GM18873 (cell line): ENCODE measurements at regions not wholly inside any gene's neighbourhood (a gene's known extent, or its start where the extent isn't known, plus 50 kb on each side); places are given as distances from the start of the nearest gene placed in this dataset.

Experiments
- ATAC-seq: cut with Tn5 transposase; IDR thresholded peaks from one replicate; pipeline ENCODE4 v1.9.1; 2021; ENCODE audit warnings: mild to moderate bottlenecking, moderate library complexity, moderate number of reproducible peaks; ENCODE audit not compliant: unreplicated experiment, low FRiP score

GRCh38 chr16:62539657-62540056, 503.4 kb upstream of the CDH8 start:
- ATAC-seq: no peak

- no peak for ATAC-seq
These were observed 494.2 kb upstream of the CDH8 start for GRCh38 chr16:62530426-62530825.

- ATAC-seq: no peak
These were observed 479.8 kb upstream of the CDH8 start for GRCh38 chr16:62516001-62516400.

- ATAC-seq: no peak
These were observed 466.8 kb upstream of the CDH8 start for GRCh38 chr16:62503073-62503472.

- ATAC-seq: no peak
These were observed 442.7 kb upstream of the CDH8 start for GRCh38 chr16:62478903-62479458.

- no peak for ATAC-seq
These were observed 441.6 kb upstream of the CDH8 start for GRCh38 chr16:62477796-62478195.

GRCh38 chr16:62475573-62475972, 439.3 kb upstream of the CDH8 start:
- ATAC-seq: no peak

GRCh38 chr16:62462971-62463370, 426.7 kb upstream of the CDH8 start:
- ATAC-seq: no peak

- ATAC-seq: no peak
These were observed 414.1 kb upstream of the CDH8 start for GRCh38 chr16:62450291-62450690.

GRCh38 chr16:62445909-62446308, 409.7 kb upstream of the CDH8 start:
- ATAC-seq: no peak

GRCh38 chr16:62424206-62424605, 388.0 kb upstream of the CDH8 start:
- no peak for ATAC-seq

GRCh38 chr16:62408760-62409159, 372.5 kb upstream of the CDH8 start:
- no peak for ATAC-seq

- no peak for ATAC-seq
These were observed 370.1 kb upstream of the CDH8 start for GRCh38 chr16:62406387-62406786.

- ATAC-seq: no peak
These were observed 368.8 kb upstream of the CDH8 start for GRCh38 chr16:62404842-62405611.

GRCh38 chr16:62392698-62393097, 356.5 kb upstream of the CDH8 start:
- no peak for ATAC-seq

GRCh38 chr16:62391940-62392339, 355.7 kb upstream of the CDH8 start:
- ATAC-seq: no peak

GRCh38 chr16:62391134-62391533, 354.9 kb upstream of the CDH8 start:
- no peak for ATAC-seq

- no peak for ATAC-seq
These were observed 354.0 kb upstream of the CDH8 start for GRCh38 chr16:62390214-62390613.

GRCh38 chr16:62386411-62386810, 350.2 kb upstream of the CDH8 start:
- ATAC-seq: no peak

- ATAC-seq: no peak
These were observed 347.7 kb upstream of the CDH8 start for GRCh38 chr16:62383941-62384340.

GRCh38 chr16:62370445-62370844, 334.2 kb upstream of the CDH8 start:
- ATAC-seq: no peak

- ATAC-seq: no peak
These were observed 327.3 kb upstream of the CDH8 start for GRCh38 chr16:62363501-62363900.
